Panc1 (cell line): ENCODE measurements at regions not wholly inside any gene's neighbourhood (a gene's known extent, or its start where the extent isn't known, plus 50 kb on each side); places are given as distances from the start of the nearest gene placed in this dataset.

Experiments used
- CTCF ChIP-seq: fragments of 450-650 bp; IDR thresholded peaks from 2 replicates; pipeline ENCODE4 v1.5.1; 2017; ENCODE audit warnings: mild to moderate bottlenecking
- POLR2AphosphoS5 ChIP-seq: IDR thresholded peaks from 2 replicates; pipeline ENCODE4 v1.6.1; 2012; ENCODE audit warnings: mild to moderate bottlenecking, low read depth, low read length, moderate library complexity
- REST ChIP-seq, 2 experiments: IDR thresholded peaks; 2 replicates each; pipeline ENCODE4 v1.6.1; 2011 to 2012; ENCODE audit warnings: low read depth in 2 of 2, control low read depth in 1 of 2, low read length in 1 of 2, mild to moderate bottlenecking in 1 of 2, moderate library complexity in 1 of 2; ENCODE audit not compliant: insufficient read depth in 1 of 2
- TCF7L2 ChIP-seq: IDR thresholded peaks from 2 replicates; pipeline ENCODE4 v1.6.1; 2011; ENCODE audit warnings: mild to moderate bottlenecking, low read depth, low read length, inconsistent platforms

GRCh38 chr2:184162426-184162825, 435.9 kb upstream of the ZNF804A start:
- TF ChIP-seq TCF7L2 (no peak), CTCF (no peak), POLR2AphosphoS5 (no peak), REST (IDR thresholded peaks at IDR 0.05; ENCODE audit: insufficient read depth in 1 of 2, low read depth in 2 of 2, low read length in 1 of 2) (no peak)
